HG03108 (cell line): ENCODE measurements at regions not wholly inside any gene's neighbourhood (a gene's known extent, or its start where the extent isn't known, plus 50 kb on each side); places are given as distances from the start of the nearest gene placed in this dataset.

Source experiments
- ATAC-seq: cut with Tn5 transposase; IDR thresholded peaks from one replicate; pipeline ENCODE4 v1.9.1; 2021; ENCODE audit warnings: moderate library complexity; ENCODE audit not compliant: unreplicated experiment

- ATAC-seq: no peak
Observed at GRCh38 chr14:35989736-35990135, 163.6 kb downstream of the BRMS1L start.

DNA sequence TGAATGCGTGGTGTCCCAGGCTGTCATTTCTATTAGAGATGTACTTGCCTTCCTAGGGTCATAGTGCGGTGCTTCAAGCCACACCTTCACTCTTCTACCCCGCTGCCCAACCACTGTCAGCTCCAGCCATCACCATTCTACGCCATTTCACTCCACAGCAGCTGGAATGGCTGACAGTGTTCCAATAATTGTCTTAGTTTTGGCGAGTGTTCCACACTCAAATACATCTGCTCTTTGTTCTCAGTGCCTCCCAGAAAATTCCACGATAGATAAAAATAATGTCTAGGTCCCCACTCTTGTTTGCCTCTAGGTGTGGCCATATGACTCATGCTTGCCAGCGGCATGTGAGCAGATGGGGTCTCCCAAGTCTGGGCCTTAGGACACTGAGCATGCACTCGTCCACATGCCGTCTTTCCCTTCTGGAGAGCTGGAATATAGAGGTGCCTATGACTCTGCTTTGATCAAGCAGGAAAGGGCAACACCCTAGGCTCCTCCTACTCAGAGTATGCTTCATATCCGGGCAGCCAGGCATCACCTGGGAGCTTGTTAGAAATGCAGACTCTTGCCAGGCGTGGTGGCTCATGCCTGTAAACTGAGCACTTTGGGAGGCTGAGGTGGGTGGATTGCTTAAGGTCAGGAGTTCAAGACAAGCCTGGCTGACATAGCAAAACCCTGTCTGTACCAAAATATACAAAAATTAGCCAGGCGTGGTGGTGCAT, 163.0 kb downstream of the BRMS1L start:
- no peak for ATAC-seq

- no peak for ATAC-seq
Observed at GRCh38 chr14:35988550-35988949, 162.4 kb downstream of the BRMS1L start.

- no peak for ATAC-seq
Observed at GRCh38 chr14:35987731-35988130, 161.6 kb downstream of the BRMS1L start.

- ATAC-seq: peak; percentile 64
Observed at GRCh38 chr14:35986219-35986573, 160.1 kb downstream of the BRMS1L start.

GRCh38 chr14:35985474-35986218, 159.5 kb downstream of the BRMS1L start:
- ATAC-seq: peak; percentile 39

DNA sequence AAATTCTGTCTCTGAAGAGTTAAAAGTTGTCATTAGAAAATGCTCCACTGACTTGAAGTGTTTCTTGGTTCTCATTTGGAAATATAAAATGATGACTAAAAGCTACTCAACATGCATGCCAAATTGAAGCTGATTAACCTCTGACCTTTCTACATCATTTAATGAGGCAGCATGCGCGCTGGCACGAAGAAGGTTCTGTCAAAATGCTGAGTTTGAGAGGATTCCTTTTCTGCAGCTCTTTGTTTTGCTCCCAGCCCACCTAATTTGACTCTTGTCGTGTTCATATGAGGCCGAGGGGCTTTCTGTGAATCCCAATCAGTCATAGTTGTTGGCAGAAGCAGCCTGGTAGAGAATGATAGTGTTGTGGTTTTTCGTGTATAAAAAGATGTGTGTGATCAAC, 153.4 kb downstream of the BRMS1L start:
- no peak for ATAC-seq

DNA sequence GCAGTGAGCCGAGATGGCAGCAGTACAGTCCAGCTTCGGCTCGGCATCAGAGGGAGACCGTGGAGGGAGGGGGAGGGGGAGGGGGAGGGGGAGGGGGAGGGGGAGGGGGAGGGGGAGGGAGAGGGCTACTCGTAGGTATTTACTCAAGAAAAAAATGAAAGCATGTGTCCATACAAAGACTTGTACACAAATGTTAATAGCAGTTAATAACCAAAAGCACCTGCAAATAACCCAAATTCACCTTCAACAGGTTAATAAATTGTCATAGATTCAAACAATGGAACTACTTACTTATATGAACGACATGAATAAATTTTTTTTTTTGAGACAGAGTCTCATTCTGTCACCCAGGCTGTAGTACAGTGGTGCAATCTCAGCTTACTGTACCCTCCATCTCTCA, 152.4 kb downstream of the BRMS1L start:
- no peak for ATAC-seq

GRCh38 chr14:35975814-35976213, 149.7 kb downstream of the BRMS1L start:
- no peak for ATAC-seq

DNA sequence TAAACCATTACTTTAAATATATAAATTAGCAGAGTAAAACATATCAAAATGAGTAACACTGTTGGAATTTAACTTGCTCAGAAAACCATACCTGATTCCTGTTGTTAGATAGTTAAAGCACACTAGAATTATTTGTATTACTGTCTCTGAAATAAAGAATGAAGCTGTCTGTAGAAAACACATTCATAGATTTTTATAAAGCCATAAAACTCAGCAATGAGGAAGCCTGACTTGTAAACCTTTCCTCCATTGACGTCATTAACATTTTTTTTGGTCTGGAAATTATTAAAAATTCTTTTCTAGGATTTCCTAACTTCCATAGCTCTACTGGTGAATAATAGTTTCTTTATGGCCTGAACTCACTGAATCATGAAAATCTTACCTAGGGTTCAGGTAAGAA, 147.6 kb downstream of the BRMS1L start:
- ATAC-seq: no peak

GRCh38 chr14:35971965-35972630, 146.0 kb downstream of the BRMS1L start:
- no peak for ATAC-seq

DNA sequence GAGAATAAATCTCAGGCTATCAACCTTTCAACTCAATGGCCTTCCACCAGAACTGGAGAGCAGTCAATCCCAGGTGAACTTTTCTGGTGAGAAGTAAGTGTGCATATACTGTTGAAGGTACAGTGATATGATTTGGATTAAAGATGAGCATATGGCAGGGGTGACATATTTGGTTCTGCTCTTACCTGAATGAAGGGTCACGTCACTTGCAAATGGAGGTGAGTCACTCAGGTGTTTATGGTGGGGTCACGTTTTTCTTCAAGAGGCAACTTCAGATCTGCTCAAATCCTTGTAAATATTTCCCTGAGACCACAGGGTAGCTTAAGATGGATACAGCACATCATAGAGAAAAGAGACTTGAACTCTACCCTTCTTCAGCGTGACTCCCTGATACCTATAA, 143.2 kb downstream of the BRMS1L start:
- ATAC-seq: no peak

DNA sequence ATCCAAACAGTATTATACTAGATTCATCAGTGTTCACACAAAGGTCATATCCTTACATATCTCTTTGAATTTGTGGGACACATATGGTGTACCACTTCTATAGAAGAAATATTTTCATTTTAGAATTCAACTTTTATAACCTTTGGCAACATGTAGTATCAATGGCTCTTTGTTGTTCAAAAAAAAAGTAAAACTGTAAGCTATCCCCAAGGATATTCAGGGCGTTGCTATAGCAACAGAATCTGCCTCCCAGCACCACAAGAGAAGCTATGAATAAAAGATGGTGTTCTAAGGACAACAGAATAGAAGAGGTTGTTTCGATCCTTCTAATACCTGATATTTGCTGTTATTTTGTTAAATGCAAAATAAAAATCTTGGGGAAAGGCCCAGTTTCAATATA, 139.3 kb downstream of the BRMS1L start:
- no peak for ATAC-seq

DNA sequence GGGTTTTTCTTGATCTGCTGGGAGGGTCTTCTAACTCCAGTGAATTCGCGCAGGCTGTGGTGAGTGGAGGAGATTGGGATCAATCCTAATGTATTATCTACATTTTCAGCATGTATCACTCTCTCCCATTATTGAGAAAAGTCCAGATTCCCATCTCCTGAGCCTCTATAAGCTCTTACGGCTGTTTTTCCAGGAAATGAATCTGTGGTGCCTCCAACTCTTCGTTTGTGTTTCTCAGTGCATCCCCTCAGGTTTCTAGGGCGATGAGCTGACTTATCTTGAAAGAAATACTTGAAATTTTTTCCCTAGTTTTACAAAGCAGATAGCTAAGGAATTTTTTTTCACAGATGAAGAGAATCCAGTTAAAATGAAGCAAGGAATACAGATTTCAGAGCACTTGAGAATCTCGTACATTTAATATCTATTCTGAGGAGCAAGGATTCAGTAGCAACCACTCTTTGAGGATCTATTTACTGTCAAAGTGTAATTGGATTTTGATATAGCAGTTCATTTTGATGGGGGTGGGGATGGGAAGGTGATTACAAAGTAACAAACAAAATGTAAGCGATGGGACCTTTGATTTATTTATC, 138.7 kb downstream of the BRMS1L start:
- no peak for ATAC-seq

DNA sequence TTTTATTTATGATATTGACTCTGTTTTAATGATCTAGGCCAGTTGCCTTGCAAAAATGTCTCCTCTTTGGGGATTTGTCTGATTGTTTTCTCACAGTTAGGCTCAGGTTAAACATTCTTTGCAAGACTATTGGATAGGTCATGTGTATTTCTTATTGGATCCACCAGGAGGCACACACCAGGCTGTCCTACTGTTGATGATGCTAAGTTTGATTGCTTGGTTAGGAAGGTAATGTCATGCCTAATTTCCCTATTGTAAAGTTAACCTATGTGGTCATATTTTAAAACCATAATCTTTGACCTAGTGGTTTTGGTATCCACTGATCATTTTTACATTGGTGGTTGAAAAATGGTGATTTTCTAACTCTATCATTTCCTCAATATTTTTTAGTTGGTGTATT, 137.1 kb downstream of the BRMS1L start:
- ATAC-seq: no peak

DNA sequence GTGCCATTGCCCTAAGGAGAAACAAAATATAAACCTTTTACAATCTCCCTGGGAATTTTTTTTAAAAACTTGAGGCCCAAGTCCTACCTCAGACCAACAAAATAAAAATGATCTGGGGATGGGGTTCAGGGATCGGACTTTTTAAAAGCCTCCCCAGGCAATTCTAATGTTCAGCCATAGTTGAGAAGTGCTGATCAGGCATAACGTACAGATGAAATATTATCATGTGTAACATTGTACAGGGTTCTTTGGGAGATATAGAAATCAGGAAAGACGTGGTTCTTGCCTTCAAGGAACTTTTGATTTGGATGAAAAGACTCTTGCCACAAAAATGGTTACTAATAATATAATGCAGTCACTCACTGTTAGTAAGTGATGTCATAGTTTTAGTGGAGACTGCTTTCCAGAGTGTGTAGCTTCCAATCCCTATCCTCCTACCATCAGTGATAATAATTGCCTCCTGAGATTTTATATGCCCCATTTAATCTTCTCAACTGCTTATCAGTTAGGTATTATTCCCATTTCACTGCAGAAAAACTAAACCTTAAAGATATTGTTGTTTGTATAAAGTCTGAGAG, 135.6 kb downstream of the BRMS1L start:
- ATAC-seq: no peak

DNA sequence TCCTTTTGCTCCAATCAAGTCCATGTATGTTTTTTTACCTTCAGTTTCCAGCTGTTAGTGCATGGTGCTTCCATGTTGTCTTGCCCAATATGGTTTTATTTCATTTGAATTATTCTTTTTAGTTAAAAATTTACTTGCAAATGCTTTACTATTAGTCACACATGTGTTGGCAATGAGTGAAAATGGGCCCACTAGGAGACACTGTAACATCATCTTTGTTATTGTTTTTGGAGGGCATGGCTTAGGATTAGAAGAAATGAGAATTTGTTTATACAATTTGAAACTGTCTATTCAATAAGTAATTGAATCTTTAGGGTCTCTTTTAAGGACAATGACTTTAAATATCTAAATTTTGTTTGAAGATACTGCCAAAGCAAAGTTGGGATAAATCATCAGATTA, 133.7 kb downstream of the BRMS1L start:
- no peak for ATAC-seq

- no peak for ATAC-seq
Observed at GRCh38 chr14:35958499-35958898, 132.4 kb downstream of the BRMS1L start.

DNA sequence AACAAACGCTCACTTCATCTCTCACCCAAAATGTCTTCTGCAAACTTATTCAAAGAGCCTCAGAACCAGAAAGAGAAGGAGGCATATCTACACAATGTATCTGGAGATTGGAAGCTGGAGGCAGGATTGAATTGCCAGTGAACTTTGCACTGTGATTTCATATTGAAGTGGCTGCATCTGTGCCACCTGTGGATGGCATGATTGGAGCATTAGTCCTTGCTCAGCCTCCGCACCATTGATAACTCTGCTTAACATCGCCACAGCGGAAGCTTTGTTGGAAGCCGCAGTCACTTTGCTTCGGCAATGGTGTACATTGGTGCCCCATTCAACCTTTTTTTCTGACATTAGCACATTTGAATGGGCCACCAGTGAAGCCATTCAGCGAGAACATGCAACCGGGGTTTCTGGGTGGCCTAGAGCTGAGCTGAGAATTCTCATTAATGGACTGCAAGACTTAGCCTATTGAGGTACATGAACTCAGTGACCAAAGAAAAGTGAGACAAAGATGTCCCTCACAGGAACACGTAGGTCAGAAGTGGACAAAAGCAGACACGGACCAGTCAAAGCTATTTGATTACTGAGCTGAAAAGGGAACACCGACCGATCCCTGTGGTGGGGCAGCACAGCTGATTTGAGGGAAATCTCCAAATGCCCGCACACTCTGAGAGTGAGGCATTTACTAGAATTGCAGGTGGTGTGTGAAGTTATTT, 130.4 kb downstream of the BRMS1L start:
- no peak for ATAC-seq

GRCh38 chr14:35952584-35952983, 126.4 kb downstream of the BRMS1L start:
- no peak for ATAC-seq
